Liver (tissue), 3 donors: ENCODE measurements at regions not wholly inside any gene's neighbourhood (a gene's known extent, or its start where the extent isn't known, plus 50 kb on each side); places are given as distances from the start of the nearest gene placed in this dataset.

ENCODE experiments used
- NR2F2 ChIP-seq: IDR thresholded peaks from 2 replicates; pipeline ENCODE4 v1.6.1; 2016; ENCODE audit warnings: antibody characterized with exemption
- RAD21 ChIP-seq, 2 donors: IDR thresholded peaks; 2 replicates each; pipeline ENCODE4 v1.6.1; 2016; ENCODE audit warnings: antibody characterized with exemption in 2 of 2, mild to moderate bottlenecking in 2 of 2
- RXRA ChIP-seq, 2 donors: IDR thresholded peaks; 2 replicates each; pipeline ENCODE4 v1.6.1; 2017 to 2018; ENCODE audit warnings: antibody characterized with exemption in 2 of 2, mild to moderate bottlenecking in 1 of 2
- TF ChIP-seq, protein P1 (sequence below): fragments of 150-350 bp; IDR thresholded peaks from 2 replicates; pipeline ENCODE4 v1.5.1; 2017; ENCODE audit warnings: improper control_type of control experiment, low read depth, low read length; ENCODE audit not compliant: missing input control
- TF ChIP-seq, protein P2 (sequence below): IDR thresholded peaks from 2 replicates; pipeline ENCODE4 v1.6.1; 2016; ENCODE audit warnings: antibody characterized with exemption, mild to moderate bottlenecking
- donor health status: healthy.
- donor health status: healthy.

DNA sequence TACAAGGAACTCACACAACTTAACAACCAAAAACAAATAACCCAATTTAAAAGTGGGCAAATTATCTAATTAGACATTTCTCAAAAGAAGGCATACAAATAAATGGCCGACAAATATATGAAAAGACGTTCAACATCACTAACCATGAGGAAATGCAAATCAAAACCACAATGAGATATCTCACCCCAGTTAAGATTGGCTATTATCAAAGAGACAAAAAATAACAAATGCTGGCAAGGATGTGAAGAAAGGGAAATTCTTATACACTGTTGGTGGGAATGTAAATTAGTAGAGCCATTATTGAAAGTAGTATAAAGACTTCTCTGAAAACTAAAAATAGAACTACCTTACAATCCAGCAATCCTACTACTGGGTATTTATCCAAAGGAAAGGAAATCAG is 96.7 kb upstream of the SIRPG start:
- TF ChIP-seq RXRA (IDR thresholded peaks at IDR 0.05) (no peak), RAD21 (IDR thresholded peaks at IDR 0.05) (no peak), NR2F2 (no peak)
- TF ChIP-seq, protein P1, sequence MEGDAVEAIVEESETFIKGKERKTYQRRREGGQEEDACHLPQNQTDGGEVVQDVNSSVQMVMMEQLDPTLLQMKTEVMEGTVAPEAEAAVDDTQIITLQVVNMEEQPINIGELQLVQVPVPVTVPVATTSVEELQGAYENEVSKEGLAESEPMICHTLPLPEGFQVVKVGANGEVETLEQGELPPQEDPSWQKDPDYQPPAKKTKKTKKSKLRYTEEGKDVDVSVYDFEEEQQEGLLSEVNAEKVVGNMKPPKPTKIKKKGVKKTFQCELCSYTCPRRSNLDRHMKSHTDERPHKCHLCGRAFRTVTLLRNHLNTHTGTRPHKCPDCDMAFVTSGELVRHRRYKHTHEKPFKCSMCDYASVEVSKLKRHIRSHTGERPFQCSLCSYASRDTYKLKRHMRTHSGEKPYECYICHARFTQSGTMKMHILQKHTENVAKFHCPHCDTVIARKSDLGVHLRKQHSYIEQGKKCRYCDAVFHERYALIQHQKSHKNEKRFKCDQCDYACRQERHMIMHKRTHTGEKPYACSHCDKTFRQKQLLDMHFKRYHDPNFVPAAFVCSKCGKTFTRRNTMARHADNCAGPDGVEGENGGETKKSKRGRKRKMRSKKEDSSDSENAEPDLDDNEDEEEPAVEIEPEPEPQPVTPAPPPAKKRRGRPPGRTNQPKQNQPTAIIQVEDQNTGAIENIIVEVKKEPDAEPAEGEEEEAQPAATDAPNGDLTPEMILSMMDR: no peak
- TF ChIP-seq, protein P2, sequence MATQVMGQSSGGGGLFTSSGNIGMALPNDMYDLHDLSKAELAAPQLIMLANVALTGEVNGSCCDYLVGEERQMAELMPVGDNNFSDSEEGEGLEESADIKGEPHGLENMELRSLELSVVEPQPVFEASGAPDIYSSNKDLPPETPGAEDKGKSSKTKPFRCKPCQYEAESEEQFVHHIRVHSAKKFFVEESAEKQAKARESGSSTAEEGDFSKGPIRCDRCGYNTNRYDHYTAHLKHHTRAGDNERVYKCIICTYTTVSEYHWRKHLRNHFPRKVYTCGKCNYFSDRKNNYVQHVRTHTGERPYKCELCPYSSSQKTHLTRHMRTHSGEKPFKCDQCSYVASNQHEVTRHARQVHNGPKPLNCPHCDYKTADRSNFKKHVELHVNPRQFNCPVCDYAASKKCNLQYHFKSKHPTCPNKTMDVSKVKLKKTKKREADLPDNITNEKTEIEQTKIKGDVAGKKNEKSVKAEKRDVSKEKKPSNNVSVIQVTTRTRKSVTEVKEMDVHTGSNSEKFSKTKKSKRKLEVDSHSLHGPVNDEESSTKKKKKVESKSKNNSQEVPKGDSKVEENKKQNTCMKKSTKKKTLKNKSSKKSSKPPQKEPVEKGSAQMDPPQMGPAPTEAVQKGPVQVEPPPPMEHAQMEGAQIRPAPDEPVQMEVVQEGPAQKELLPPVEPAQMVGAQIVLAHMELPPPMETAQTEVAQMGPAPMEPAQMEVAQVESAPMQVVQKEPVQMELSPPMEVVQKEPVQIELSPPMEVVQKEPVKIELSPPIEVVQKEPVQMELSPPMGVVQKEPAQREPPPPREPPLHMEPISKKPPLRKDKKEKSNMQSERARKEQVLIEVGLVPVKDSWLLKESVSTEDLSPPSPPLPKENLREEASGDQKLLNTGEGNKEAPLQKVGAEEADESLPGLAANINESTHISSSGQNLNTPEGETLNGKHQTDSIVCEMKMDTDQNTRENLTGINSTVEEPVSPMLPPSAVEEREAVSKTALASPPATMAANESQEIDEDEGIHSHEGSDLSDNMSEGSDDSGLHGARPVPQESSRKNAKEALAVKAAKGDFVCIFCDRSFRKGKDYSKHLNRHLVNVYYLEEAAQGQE: no peak
